ENCODE measurements at regions not wholly inside any gene's neighbourhood (a gene's known extent, or its start where the extent isn't known, plus 50 kb on each side); places are given as distances from the start of the nearest gene placed in this dataset.

DNA sequence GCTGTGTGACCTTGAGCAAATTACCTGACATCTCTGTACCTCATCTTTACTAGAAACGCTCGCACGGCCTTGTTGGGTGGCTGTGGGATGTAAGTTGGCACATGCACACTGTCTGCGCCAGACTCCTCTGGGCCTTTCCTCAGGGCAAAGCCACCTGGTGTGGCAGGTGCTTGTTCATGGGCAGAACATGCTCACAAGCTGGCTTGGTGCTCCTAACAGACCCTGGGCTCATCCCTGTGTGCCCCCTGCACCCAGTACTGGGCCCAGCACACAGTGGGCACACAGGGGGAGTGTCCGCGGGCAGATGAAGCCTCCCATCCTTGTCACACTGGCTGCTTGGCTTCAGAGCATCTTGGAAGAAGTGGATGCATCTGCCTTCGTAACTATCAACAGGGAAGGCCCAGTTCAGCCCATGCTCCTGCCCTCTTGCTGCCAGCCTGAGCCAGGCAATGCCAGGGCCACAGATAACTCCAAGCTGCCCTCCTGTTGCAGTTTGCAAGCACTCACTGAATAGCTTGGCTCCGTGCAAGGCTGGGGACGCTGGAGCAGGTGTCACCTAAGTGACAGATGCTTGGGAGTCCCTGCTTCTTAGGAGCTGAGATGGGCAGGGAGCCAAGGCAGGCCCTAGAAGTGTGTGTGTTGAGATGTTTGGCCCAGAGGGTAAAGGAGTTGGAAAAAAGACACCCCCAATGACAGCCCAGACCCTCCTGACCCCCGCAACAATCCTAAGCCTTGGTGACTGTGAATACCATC lies 123.9 kb downstream of the TUBA3C start:
- TF ChIP-seq, protein P1, sequence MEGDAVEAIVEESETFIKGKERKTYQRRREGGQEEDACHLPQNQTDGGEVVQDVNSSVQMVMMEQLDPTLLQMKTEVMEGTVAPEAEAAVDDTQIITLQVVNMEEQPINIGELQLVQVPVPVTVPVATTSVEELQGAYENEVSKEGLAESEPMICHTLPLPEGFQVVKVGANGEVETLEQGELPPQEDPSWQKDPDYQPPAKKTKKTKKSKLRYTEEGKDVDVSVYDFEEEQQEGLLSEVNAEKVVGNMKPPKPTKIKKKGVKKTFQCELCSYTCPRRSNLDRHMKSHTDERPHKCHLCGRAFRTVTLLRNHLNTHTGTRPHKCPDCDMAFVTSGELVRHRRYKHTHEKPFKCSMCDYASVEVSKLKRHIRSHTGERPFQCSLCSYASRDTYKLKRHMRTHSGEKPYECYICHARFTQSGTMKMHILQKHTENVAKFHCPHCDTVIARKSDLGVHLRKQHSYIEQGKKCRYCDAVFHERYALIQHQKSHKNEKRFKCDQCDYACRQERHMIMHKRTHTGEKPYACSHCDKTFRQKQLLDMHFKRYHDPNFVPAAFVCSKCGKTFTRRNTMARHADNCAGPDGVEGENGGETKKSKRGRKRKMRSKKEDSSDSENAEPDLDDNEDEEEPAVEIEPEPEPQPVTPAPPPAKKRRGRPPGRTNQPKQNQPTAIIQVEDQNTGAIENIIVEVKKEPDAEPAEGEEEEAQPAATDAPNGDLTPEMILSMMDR (IDR thresholded peaks at IDR 0.05): no peak
- no peak for TF ChIP-seq POLR2AphosphoS5 (IDR thresholded peaks at IDR 0.05)

All from gastroesophageal sphincter (tissue), 3 donors.